Trophoblast cell (in vitro differentiated cells and primary cell): ENCODE measurements at regions not wholly inside any gene's neighbourhood (a gene's known extent, or its start where the extent isn't known, plus 50 kb on each side); places are given as distances from the start of the nearest gene placed in this dataset.
"Not testable (repeated sequence)": the region's sequence is repeated elsewhere in the genome, so short reads cannot be mapped to it uniquely, and the experiment has no call there.

Experiments
- DNase-seq, 2 donors: peaks; one replicate each; pipeline ENCODE4 v3.0.0-alpha.2; 2016
- H2AFZ ChIP-seq: 2 replicates; pipeline ENCODE4 v1.6.1; 2013; ENCODE audit warnings: low read length, moderate library complexity, mild to moderate bottlenecking; ENCODE audit not compliant: insufficient read depth, poor library complexity
- H2AK5ac ChIP-seq: 2 replicates; pipeline ENCODE4 v1.6.1; 2013; ENCODE audit warnings: mild to moderate bottlenecking, low read length
- H2BK120ac ChIP-seq: 2 replicates; pipeline ENCODE4 v1.6.1; 2013; ENCODE audit warnings: low read length, mild to moderate bottlenecking, moderate library complexity; ENCODE audit not compliant: insufficient read depth, poor library complexity
- H2BK12ac ChIP-seq: 2 replicates; pipeline ENCODE4 v1.6.1; 2013; ENCODE audit warnings: mild to moderate bottlenecking, low read length, moderate library complexity
- H2BK5ac ChIP-seq: 2 replicates; pipeline ENCODE4 v1.6.1; 2013; ENCODE audit warnings: low read length, low read depth, moderate library complexity, mild to moderate bottlenecking; ENCODE audit not compliant: poor library complexity
- H3K14ac ChIP-seq: 2 replicates; pipeline ENCODE4 v1.6.1; 2013; ENCODE audit warnings: mild to moderate bottlenecking, low read length
- H3K18ac ChIP-seq: 2 replicates; pipeline ENCODE4 v1.6.1; 2013; ENCODE audit warnings: mild to moderate bottlenecking, low read length
- H3K23ac ChIP-seq: 2 replicates; pipeline ENCODE4 v1.6.1; 2013; ENCODE audit warnings: low read length
- H3K27ac ChIP-seq: 2 replicates; pipeline ENCODE4 v1.5.1; 2013; ENCODE audit warnings: low read depth, mild to moderate bottlenecking, inconsistent platforms, low read length, moderate library complexity
- H3K27me3 ChIP-seq: 2 replicates; pipeline ENCODE4 v1.6.1; 2013; ENCODE audit warnings: inconsistent platforms, mild to moderate bottlenecking, low read length, moderate library complexity; ENCODE audit not compliant: insufficient read depth
- H3K36me3 ChIP-seq, 2 experiments: 1 replicate in 1 of 2; 2 replicates in 1 of 2; pipeline ENCODE4 v1.6.1; 2013; ENCODE audit warnings: low read length in 2 of 2, mild to moderate bottlenecking in 2 of 2, moderate library complexity in 1 of 2; ENCODE audit not compliant: insufficient read depth in 2 of 2, control insufficient read depth in 1 of 2
- H3K4ac ChIP-seq: 2 replicates; pipeline ENCODE4 v1.6.1; 2013; ENCODE audit warnings: low read depth, mild to moderate bottlenecking, low read length, moderate library complexity
- H3K4me1 ChIP-seq, 2 experiments: 1 replicate in 1 of 2; 2 replicates in 1 of 2; pipeline ENCODE4 v1.6.1; 2013; ENCODE audit warnings: low read length in 2 of 2, mild to moderate bottlenecking in 2 of 2, moderate library complexity in 1 of 2; ENCODE audit not compliant: insufficient read depth in 2 of 2, control insufficient read depth in 1 of 2
- H3K4me2 ChIP-seq: 2 replicates; pipeline ENCODE4 v1.6.1; 2013; ENCODE audit warnings: inconsistent platforms, mild to moderate bottlenecking, low read length, moderate library complexity
- H3K4me3 ChIP-seq: 2 replicates; pipeline ENCODE4 v1.5.1; 2013; ENCODE audit warnings: mild to moderate bottlenecking, low read depth, low read length, inconsistent platforms
- H3K79me1 ChIP-seq: one replicate; pipeline ENCODE4 v1.6.1; 2013; ENCODE audit warnings: low read length
- H3K79me2 ChIP-seq: 2 replicates; pipeline ENCODE4 v1.6.1; 2013; ENCODE audit warnings: low read length, mild to moderate bottlenecking; ENCODE audit not compliant: control insufficient read depth, insufficient read depth, poor library complexity
- H3K9ac ChIP-seq: 2 replicates; pipeline ENCODE4 v1.6.1; 2013; ENCODE audit warnings: mild to moderate bottlenecking, low read length
- H3K9me3 ChIP-seq: 2 replicates; pipeline ENCODE4 v1.6.1; 2013; ENCODE audit warnings: low read depth, mild to moderate bottlenecking, control low read depth, inconsistent platforms, low read length; ENCODE audit not compliant: insufficient read depth
- H4K12ac ChIP-seq: 2 replicates; pipeline ENCODE4 v1.6.1; 2013; ENCODE audit warnings: low read depth, mild to moderate bottlenecking, low read length, moderate library complexity
- H4K8ac ChIP-seq: 2 replicates; pipeline ENCODE4 v1.6.1; 2013; ENCODE audit warnings: low read depth, mild to moderate bottlenecking, low read length, moderate library complexity
- H4K91ac ChIP-seq: one replicate; pipeline ENCODE4 v1.6.1; 2013; ENCODE audit warnings: low read depth, mild to moderate bottlenecking, low read length, moderate library complexity
- WGBS: extraction: QIAGEN DNeasy Blood & Tissue Kit; methylation state at CpG from one replicate; pipeline ENCODE4 v1.1.7; 2013; ENCODE audit warnings: missing lambda C conversion rate; ENCODE audit not compliant: insufficient read length, insufficient coverage; ENCODE audit errors: extremely low coverage; 5-methylcytosine and 5-hydroxymethylcytosine counted together

GRCh38 chr5:60439552-60439951 lies 260.4 kb downstream of the DEPDC1B start:
- H3K4me1 ChIP-seq, result no peaks in the 10 kb centered on the region
- H3K23ac ChIP-seq, result no peak overlapping the region
- no peak overlapping the region for H3K14ac ChIP-seq
- no peak overlapping the region for H2BK12ac ChIP-seq
- H3K27ac ChIP-seq, result no peak overlapping the region
- no peaks in the 10 kb centered on the region for H3K27me3 ChIP-seq
- H3K4me2 ChIP-seq, result no peak overlapping the region
- H3K36me3 ChIP-seq, result no peaks in the 10 kb centered on the region
- no peaks in the 10 kb centered on the region for H3K9me3 ChIP-seq
- DNase-seq, result no peak
- H4K8ac ChIP-seq, result no peak overlapping the region
- H3K79me2 ChIP-seq, result no peaks in the 10 kb centered on the region
- no peak overlapping the region for H2BK5ac ChIP-seq
- no peaks in the 10 kb centered on the region for H3K79me1 ChIP-seq
- H3K18ac ChIP-seq, result no peak overlapping the region
- H2AFZ ChIP-seq, result no peak overlapping the region
- no CpG with 5 or more reads among the region's 1 CpG for WGBS
- no peak overlapping the region for H4K12ac ChIP-seq
- H2AK5ac ChIP-seq, result no peak overlapping the region
- H3K4ac ChIP-seq, result no peak overlapping the region
- no peak overlapping the region for H2BK120ac ChIP-seq
- H3K9ac ChIP-seq, result no peak overlapping the region
- H4K91ac ChIP-seq, result no peak overlapping the region
- H3K4me3 ChIP-seq, result no peak overlapping the region

- no peak overlapping the region for H3K4ac ChIP-seq
- no peaks in the 10 kb centered on the region for H3K4me1 ChIP-seq
- H3K9ac ChIP-seq, result no peak overlapping the region
- no peaks in the 10 kb centered on the region for H3K9me3 ChIP-seq
- H3K23ac ChIP-seq, result no peak overlapping the region
- H2BK5ac ChIP-seq, result no peak overlapping the region
- no peak overlapping the region for H4K8ac ChIP-seq
- no peak overlapping the region for H3K4me2 ChIP-seq
- H4K12ac ChIP-seq, result no peak overlapping the region
- no peak overlapping the region for H3K14ac ChIP-seq
- no peaks in the 10 kb centered on the region for H3K79me2 ChIP-seq
- no peak overlapping the region for H2AFZ ChIP-seq
- no peak for DNase-seq
- no peaks in the 10 kb centered on the region for H3K27me3 ChIP-seq
- H2BK120ac ChIP-seq, result no peak overlapping the region
- no peaks in the 10 kb centered on the region for H3K36me3 ChIP-seq
- no peak overlapping the region for H3K27ac ChIP-seq
- no peak overlapping the region for H4K91ac ChIP-seq
- no peak overlapping the region for H3K18ac ChIP-seq
- H2AK5ac ChIP-seq, result no peak overlapping the region
- H2BK12ac ChIP-seq, result no peak overlapping the region
- H3K79me1 ChIP-seq, result no peaks in the 10 kb centered on the region
- H3K4me3 ChIP-seq, result no peak overlapping the region
These were observed 262.7 kb downstream of the DEPDC1B start for GRCh38 chr5:60437308-60437707.

- Histone ChIP-seq H3K9me3 (no peaks in the 10 kb centered on the region), H4K12ac (no peak overlapping the region), H3K4me1 (no peaks in the 10 kb centered on the region), H3K23ac (no peak overlapping the region), H2BK5ac (no peak overlapping the region), H3K79me1 (no peaks in the 10 kb centered on the region), H2AK5ac (no peak overlapping the region), H3K27ac (no peak overlapping the region), H3K14ac (no peak overlapping the region), H3K79me2 (no peaks in the 10 kb centered on the region), H2BK12ac (no peak overlapping the region), H4K8ac (no peak overlapping the region), H3K18ac (no peak overlapping the region), H2BK120ac (no peak overlapping the region), H2AFZ (no peak overlapping the region), H3K27me3 (no peaks in the 10 kb centered on the region), H3K36me3 (no peaks in the 10 kb centered on the region), H4K91ac (no peak overlapping the region), H3K4me2 (no peak overlapping the region), H3K4me3 (no peak overlapping the region), H3K9ac (no peak overlapping the region), H3K4ac (no peak overlapping the region)
- no peak for DNase-seq
- WGBS, result no CpG with 5 or more reads among the region's 2 CpGs
These were observed 263.4 kb downstream of the DEPDC1B start for GRCh38 chr5:60436518-60436917.

GRCh38 chr5:60435808-60436207 lies 264.2 kb downstream of the DEPDC1B start:
- Histone ChIP-seq H2AK5ac (no peak overlapping the region), H3K4me3 (no peak overlapping the region), H3K79me1 (no peaks in the 10 kb centered on the region), H3K4me1 (no peaks in the 10 kb centered on the region), H3K4me2 (no peak overlapping the region), H3K23ac (no peak overlapping the region), H2BK12ac (no peak overlapping the region), H3K14ac (no peak overlapping the region), H2BK120ac (no peak overlapping the region), H3K9ac (no peak overlapping the region), H3K4ac (no peak overlapping the region), H4K91ac (no peak overlapping the region), H4K8ac (no peak overlapping the region), H3K27me3 (no peaks in the 10 kb centered on the region), H3K9me3 (no peaks in the 10 kb centered on the region), H3K27ac (no peak overlapping the region), H3K79me2 (no peaks in the 10 kb centered on the region), H3K36me3 (no peaks in the 10 kb centered on the region), H2BK5ac (no peak overlapping the region), H3K18ac (no peak overlapping the region), H2AFZ (no peak overlapping the region), H4K12ac (no peak overlapping the region)
- DNase-seq, result no peak

GRCh38 chr5:60426189-60426588 lies 273.8 kb downstream of the DEPDC1B start:
- H3K18ac ChIP-seq, H3K9me3 ChIP-seq, H3K79me1 ChIP-seq, H4K91ac ChIP-seq, H3K27ac ChIP-seq, H3K14ac ChIP-seq, H4K8ac ChIP-seq, H4K12ac ChIP-seq, H3K4ac ChIP-seq, H3K4me2 ChIP-seq, H2BK5ac ChIP-seq, H3K4me3 ChIP-seq, H3K36me3 ChIP-seq, H2BK120ac ChIP-seq, H3K23ac ChIP-seq, H3K79me2 ChIP-seq, H2AFZ ChIP-seq, DNase-seq, H2AK5ac ChIP-seq, H3K27me3 ChIP-seq, H3K4me1 ChIP-seq, H2BK12ac ChIP-seq, H3K9ac ChIP-seq: not testable (repeated sequence)
- WGBS, result no CpG with 5 or more reads among the region's 3 CpGs
